ENCODE measurements at regions not wholly inside any gene's neighbourhood (a gene's known extent, or its start where the extent isn't known, plus 50 kb on each side); places are given as distances from the start of the nearest gene placed in this dataset.
"Not testable (repeated sequence)": the region's sequence is repeated elsewhere in the genome, so short reads cannot be mapped to it uniquely, and the experiment has no call there.

GRCh38 chr5:94049307-94049922, 308.0 kb upstream of the POU5F2 start:
- TF ChIP-seq POLR2AphosphoS5 (IDR thresholded peaks at IDR 0.05; ENCODE audit: insufficient read depth in 1 of 2, low read depth in 1 of 2); POLR2A (IDR thresholded peaks at IDR 0.05); CTCF (IDR thresholded peaks at IDR 0.05): not testable (repeated sequence)
